RKO (cell line): ENCODE measurements at regions not wholly inside any gene's neighbourhood (a gene's known extent, or its start where the extent isn't known, plus 50 kb on each side); places are given as distances from the start of the nearest gene placed in this dataset.

ENCODE experiments used
- DNase-seq: peaks from one replicate; pipeline ENCODE4 v3.0.0-alpha.2; 2016; ENCODE audit warnings: low spot score

DNA sequence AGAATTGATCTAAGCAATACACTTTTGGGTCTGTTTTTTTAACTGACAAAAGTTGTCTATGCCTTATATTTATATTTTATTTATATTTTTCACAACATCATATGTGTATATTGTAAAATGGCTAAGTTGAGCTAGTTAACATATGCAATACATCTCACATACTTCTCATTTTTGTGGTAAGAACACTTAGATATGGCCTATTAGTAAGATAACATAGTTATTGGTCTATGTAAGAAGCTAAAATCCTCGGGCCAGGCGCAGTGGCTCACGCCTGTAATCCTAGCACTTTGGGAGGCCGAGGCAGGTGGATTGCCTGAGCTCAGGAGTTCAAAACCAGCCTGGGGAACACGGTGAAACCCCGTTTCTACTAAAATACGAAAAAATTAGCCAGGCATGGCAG lies 275.6 kb upstream of the ID2 start:
- DNase-seq, result no peak

DNA sequence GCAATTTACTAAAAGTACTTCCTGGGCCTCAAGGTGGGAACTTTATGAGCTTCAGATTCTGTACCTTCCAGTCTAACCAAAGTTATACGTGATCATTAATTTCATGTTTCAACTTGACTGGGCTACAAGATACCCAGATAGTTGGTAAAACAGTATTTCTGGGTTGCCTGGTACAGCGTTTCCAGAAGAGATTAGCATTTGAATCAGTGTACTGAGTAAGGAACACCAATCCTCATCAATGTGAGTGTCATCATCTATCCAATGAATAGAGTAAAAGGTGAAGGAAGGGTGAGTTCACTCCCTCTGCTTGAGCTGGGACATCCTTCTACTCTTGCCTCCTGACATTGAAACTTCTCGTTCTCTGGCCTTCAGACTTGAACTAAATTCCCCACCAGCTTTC lies 274.5 kb upstream of the ID2 start:
- no peak for DNase-seq

- no peak for DNase-seq
These were observed 273.0 kb upstream of the ID2 start for GRCh38 chr2:8408560-8409460.

DNA sequence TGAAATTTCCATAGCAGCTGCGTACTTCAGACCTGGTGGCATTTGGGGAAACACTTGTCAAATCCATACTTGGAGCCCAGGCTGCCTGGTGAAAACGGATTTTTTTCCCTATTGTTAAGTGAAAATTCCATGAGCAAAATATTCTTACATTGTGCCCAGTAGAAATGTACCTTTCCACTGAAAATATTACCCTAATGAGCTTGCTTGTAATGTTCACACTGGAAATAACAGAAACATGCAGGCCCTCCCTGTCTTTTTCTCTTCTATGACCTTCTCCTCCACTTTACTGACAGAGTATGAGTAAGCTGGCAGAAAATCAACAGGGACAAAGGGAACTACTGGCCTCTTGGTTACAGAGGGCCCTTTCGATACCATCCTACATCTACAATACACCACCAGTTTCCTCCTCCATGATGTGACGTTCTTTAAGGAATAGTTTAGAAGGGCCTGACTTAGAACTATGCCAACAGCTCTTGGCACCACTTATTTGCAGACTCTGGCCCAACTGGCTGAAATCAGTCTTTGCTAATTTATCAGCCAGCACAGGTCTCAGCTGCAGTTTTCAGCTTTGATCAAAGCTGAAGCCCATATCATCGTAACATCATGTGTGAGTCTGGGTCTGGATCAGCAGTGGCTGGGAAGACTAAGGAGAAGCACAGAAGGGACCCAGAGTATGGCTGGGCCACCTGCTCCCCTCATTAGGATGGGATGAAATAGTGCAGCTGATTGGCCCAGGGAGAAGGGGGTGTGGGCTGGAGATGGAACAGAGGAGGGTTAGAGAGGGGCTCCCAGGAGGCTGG lies 272.2 kb upstream of the ID2 start:
- no peak for DNase-seq

GRCh38 chr2:8412082-8412481 lies 269.8 kb upstream of the ID2 start:
- no peak for DNase-seq

GRCh38 chr2:8412586-8412985 lies 269.3 kb upstream of the ID2 start:
- no peak for DNase-seq

GRCh38 chr2:8413589-8414135 lies 268.2 kb upstream of the ID2 start:
- DNase-seq, result no peak

- DNase-seq, result no peak
These were observed 266.6 kb upstream of the ID2 start for GRCh38 chr2:8414946-8415879.

DNA sequence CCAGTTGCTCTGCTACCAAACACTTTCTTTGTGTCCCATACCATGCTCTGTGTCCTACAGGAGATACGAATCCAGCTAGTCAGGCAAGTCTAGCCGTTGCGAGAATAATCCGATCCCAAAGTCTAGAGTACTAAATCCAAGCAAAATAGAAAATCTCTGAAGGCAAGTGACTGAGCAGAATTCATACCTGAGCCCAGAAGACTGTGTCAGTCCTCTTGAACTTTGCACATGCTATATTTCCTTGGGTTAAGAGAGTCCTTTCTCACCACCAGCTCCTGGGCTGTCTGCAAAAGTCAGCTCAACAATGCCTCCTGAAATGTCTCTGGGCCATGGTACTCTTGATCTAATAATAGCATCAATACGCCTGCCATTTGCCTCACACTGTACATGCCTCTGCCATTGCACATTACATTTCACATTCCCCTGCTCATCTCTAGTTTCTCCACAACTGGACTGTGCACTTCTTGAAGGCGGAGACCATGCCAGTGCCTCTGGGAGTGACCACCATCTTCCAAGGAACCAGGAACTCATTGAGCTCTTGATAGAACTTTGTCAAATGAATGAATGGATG lies 265.8 kb upstream of the ID2 start:
- DNase-seq, result no peak

- no peak for DNase-seq
These were observed 264.7 kb upstream of the ID2 start for GRCh38 chr2:8416849-8417832.

GRCh38 chr2:8418721-8419120 lies 263.1 kb upstream of the ID2 start:
- no peak for DNase-seq

- DNase-seq, result no peak
These were observed 260.0 kb upstream of the ID2 start for GRCh38 chr2:8421658-8422449.

GRCh38 chr2:8422450-8422800 lies 259.4 kb upstream of the ID2 start:
- DNase-seq, result no peak

GRCh38 chr2:8424997-8425900 lies 256.6 kb upstream of the ID2 start:
- DNase-seq, result no peak

GRCh38 chr2:8426550-8426949 lies 255.3 kb upstream of the ID2 start:
- no peak for DNase-seq

DNA sequence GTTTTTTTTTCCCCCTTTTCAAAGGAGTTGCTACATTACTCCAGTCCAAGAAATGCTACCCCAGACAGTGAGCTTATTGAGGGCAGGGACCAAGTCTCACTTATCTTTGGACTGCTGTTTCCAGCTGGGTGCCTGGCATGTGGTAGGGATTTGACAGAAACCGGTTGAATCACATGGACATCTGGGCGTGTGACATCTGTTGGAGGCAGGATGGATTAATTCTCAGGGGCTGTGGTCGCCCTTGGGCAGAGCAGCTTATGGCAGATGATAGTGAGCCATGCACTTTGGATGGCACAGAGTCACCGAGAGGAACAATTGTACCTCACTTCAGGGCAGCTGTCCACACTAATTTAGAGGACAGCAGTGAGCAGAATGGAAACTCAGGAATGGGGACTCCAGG lies 254.6 kb upstream of the ID2 start:
- DNase-seq, result no peak

DNA sequence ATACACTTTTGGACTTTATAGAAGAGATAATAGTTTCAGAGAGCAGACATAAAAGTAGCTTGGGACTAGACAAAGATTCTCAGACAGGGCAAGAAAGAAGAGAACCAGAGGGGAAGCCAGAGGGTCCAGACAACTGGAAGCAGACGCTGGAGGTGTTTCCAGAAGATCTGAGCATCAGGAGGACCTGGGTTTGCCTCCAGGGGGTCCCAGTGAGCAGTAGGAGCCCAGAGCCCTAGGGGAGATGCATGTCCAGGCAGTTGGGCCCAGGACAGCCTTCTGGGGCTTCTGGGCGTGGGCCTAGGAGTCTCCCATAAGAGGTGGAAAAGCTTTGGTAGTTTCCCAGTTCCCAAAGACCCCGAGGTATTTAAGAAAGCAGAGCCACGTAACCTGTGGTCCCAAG lies 251.2 kb upstream of the ID2 start:
- no peak for DNase-seq

DNA sequence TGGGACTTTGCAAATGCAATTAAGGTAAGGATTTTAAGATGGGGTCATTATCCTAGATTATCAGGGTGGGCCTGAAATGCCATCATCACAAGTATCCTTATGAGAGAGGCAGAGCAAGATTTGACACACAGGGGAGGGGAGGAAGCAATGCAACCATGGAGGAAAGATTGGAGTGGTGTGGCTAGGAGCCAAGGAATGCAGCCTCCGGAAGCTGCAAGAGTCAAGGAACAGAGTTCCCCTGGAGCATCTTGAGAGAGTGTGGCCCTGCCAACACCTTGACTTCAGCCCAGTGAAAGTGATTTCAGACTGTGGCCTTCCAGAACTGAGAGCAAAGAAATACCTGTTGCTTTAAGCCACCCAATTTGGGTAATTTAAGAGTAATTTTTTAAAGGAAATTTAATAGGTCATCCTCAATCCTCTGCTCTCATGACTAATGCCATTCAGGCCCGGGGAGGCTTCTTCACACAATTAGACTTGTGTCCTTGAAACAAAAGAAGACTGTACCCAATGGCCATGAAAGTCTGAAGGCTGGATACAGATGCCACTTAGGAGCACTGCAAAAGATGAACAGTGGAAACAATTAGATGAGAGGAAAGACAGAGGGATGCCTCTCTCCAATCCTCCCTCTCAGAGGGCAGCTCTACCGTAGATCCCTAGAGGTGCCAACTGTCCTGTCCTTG lies 250.3 kb upstream of the ID2 start:
- DNase-seq, result no peak
